ENCODE measurements at regions not wholly inside any gene's neighbourhood (a gene's known extent, or its start where the extent isn't known, plus 50 kb on each side); places are given as distances from the start of the nearest gene placed in this dataset.
"Not testable (repeated sequence)": the region's sequence is repeated elsewhere in the genome, so short reads cannot be mapped to it uniquely, and the experiment has no call there.

DNA sequence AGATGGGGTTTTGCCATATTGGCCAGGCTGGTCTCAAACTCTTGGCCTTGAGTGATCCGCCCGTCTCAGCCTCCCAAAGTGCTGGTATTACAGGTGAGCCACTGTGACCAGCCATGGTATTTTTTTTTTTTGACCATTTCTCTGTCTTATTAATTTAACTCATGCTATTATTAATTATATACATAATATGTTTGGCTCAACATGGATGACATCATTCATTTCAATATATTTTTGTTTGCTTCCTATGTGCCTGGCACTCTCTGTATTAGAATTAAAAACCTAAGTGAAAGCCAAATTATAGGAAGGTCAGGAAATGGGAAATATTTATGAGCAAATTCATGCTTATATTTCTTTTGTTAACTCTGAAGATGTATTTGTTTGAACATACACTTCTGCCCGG, 55.8 kb upstream of the AKIRIN2 start:
- no peaks in the 10 kb centered on the region for H3K27me3 ChIP-seq (replicated peaks; ENCODE audit: insufficient read depth)
- TF ChIP-seq, protein P1, sequence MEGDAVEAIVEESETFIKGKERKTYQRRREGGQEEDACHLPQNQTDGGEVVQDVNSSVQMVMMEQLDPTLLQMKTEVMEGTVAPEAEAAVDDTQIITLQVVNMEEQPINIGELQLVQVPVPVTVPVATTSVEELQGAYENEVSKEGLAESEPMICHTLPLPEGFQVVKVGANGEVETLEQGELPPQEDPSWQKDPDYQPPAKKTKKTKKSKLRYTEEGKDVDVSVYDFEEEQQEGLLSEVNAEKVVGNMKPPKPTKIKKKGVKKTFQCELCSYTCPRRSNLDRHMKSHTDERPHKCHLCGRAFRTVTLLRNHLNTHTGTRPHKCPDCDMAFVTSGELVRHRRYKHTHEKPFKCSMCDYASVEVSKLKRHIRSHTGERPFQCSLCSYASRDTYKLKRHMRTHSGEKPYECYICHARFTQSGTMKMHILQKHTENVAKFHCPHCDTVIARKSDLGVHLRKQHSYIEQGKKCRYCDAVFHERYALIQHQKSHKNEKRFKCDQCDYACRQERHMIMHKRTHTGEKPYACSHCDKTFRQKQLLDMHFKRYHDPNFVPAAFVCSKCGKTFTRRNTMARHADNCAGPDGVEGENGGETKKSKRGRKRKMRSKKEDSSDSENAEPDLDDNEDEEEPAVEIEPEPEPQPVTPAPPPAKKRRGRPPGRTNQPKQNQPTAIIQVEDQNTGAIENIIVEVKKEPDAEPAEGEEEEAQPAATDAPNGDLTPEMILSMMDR (IDR thresholded peaks at IDR 0.05), result no peak
- ATAC-seq (ENCODE audit: insufficient number of reproducible peaks, low FRiP score, low read depth), result no peak

DNA sequence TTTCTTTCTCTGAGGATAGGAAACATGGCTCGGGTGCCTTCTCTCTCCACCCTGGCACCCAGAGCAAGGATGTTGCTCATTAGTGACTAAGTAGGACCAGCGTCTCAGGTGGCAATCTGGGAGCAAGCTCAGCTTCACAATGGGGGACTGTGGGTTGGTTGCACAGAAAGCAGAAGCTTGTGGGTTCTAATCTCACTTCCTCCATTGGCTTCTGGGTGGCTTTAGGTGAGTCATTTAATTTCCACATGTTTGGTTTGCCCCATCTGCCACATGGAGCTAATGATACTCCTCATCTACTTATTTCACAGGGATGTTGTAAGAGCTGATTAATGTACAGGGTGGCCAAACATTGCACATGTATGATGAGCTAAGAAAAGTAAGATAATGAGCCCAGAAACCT, 54.8 kb upstream of the AKIRIN2 start:
- TF ChIP-seq, protein P1 (IDR thresholded peaks at IDR 0.05), result no peak
- no peak for DNase-seq (ENCODE audit: low spot score)
- ATAC-seq (ENCODE audit: insufficient number of reproducible peaks, low FRiP score, low read depth), result no peak
- Histone ChIP-seq H3K9me3 (no peaks in the 10 kb centered on the region), H3K4me1 (ENCODE audit: control insufficient read depth in 1 of 2, low read depth in 2 of 2) (peaks cover 9 to 12% of the 10 kb centered on the region in 2 donors), H3K27me3 (replicated peaks; ENCODE audit: insufficient read depth) (no peaks in the 10 kb centered on the region), H3K36me3 (no peaks in the 10 kb centered on the region), H3K4me3 (no peak overlapping the region), H3K27ac (no peak overlapping the region)

More for the DNA sequence above, 55.8 kb upstream of the AKIRIN2 start:
- Histone ChIP-seq H3K4me3 (no peak overlapping the region), H3K9me3 (no peaks in the 10 kb centered on the region), H3K4me1 (ENCODE audit: control insufficient read depth in 1 of 2, low read depth in 2 of 2) (peaks cover 9 to 12% of the 10 kb centered on the region in 2 donors), H3K27ac (no peak overlapping the region), H3K36me3 (no peaks in the 10 kb centered on the region)
- no peak for DNase-seq (ENCODE audit: low spot score)

DNA sequence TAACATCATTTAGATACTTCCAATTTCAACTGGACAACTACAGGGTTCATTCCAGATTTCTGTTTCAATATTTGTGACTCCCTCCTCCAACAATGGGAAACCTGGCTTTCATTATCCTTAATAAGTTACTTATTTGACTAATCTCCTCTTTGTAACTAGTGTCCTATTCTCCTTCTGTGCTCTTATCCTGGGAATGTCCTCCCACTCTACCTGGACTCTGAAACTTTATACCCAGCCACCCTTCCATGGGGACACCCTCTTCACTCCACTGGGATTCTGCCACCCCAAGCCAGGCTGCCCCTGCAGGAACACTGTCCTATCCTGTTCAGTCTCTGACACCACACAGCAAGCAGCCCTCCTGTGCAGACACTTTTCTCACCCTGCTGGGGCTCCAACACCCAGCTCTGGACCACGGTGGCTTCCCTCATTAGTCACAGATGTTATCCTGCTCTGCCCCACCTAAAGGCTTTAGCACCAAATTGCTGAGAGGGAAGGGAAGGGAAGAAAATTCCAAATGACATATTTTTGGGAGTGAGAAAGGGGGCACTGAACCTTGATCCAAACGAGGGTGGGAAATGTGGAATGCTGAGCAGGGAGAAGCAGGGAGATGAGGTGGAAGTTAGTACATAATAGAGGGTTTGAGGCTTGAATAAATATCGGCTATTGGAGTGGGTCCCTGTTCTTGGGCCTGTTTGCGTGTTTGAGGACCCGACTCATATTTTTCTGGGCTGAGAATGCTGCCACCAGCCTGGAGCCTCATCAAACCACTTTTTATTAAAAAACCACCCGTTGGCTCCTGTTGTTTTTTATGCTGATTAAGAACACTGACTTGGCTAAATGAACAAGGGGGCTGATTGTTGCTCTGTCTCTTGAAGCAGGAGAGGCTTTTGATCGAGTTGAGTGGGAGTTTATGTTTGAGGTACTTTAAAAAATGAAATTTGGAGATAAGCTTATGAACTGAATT, 54.0 kb upstream of the AKIRIN2 start:
- H3K4me1 ChIP-seq (ENCODE audit: control insufficient read depth in 1 of 2, low read depth in 2 of 2), result peaks cover 9 to 12% of the 10 kb centered on the region in 2 donors
- ATAC-seq (ENCODE audit: insufficient number of reproducible peaks, low FRiP score, low read depth), result no peak
- H3K4me3 ChIP-seq, result no peak overlapping the region
- TF ChIP-seq, protein P1 (IDR thresholded peaks at IDR 0.05), result no peak
- H3K27me3 ChIP-seq (replicated peaks; ENCODE audit: insufficient read depth), result no peaks in the 10 kb centered on the region
- DNase-seq (ENCODE audit: low spot score), result no peak
- H3K36me3 ChIP-seq, result no peaks in the 10 kb centered on the region
- H3K9me3 ChIP-seq, result no peaks in the 10 kb centered on the region
- H3K27ac ChIP-seq, result no peak overlapping the region

DNA sequence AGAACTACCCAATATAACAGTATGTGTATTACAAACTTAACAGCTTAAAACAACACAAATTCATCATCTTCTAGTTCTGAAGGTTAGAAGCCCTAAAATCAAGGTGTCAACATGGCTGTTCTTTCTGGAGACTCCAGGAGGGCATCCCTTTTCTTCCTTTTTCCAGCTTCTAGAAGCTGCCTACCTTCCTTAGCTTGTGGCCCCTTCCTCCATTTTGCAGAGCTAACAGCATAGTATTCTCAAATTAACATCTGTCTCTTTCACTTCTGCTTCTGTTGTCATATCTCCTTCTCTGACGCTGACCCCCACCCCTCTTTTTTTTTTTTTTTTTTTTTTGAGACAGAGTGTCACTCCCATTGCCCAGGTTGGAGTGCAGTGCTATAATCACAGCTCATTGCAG, 52.8 kb upstream of the AKIRIN2 start:
- Histone ChIP-seq H3K27ac (no peak overlapping the region), H3K4me1 (ENCODE audit: control insufficient read depth in 1 of 2, low read depth in 2 of 2) (peaks cover 5 to 8% of the 10 kb centered on the region in 2 donors), H3K4me3 (no peak overlapping the region), H3K36me3 (no peaks in the 10 kb centered on the region), H3K27me3 (replicated peaks; ENCODE audit: insufficient read depth) (no peaks in the 10 kb centered on the region), H3K9me3 (no peaks in the 10 kb centered on the region)
- TF ChIP-seq, protein P1 (IDR thresholded peaks at IDR 0.05), result no peak
- ATAC-seq (ENCODE audit: insufficient number of reproducible peaks, low FRiP score, low read depth) (no peak), DNase-seq (ENCODE audit: low spot score) (no peak)

DNA sequence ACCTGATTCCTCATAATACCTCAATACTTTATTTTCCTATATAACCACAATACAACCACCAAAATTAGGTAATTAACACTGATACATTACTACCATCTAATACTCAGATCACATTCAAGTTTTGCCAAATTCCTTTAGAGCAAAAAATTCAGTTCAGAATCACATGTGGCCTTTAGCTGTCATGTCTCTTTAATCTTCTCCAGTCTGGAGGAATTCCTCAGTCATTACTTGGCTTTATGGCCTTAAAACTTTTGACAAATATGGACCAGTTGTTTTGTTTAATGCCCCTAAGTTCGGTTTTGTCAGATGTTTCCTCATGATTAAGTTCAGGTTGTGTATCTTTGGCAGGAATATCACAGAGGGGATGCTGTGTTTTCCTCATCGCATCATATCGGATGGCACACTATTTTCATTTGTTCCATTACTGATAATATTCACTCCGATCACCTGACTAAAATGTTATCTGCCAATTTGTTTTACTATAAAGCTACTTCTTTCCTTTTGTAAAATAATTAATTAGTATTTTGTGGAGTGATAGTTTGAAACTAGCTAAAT, 51.2 kb upstream of the AKIRIN2 start:
- peaks cover 0 to 6% of the 10 kb centered on the region in 2 donors for H3K4me1 ChIP-seq (ENCODE audit: control insufficient read depth in 1 of 2, low read depth in 2 of 2)
- no peaks in the 10 kb centered on the region for H3K36me3 ChIP-seq
- TF ChIP-seq, protein P1 (IDR thresholded peaks at IDR 0.05), result no peak
- no peaks in the 10 kb centered on the region for H3K9me3 ChIP-seq
- DNase-seq (ENCODE audit: low spot score), result no peak
- no peak overlapping the region for H3K27ac ChIP-seq
- no peak overlapping the region for H3K4me3 ChIP-seq
- ATAC-seq (ENCODE audit: insufficient number of reproducible peaks, low FRiP score, low read depth), result no peak
- H3K27me3 ChIP-seq (replicated peaks; ENCODE audit: insufficient read depth), result no peaks in the 10 kb centered on the region

DNA sequence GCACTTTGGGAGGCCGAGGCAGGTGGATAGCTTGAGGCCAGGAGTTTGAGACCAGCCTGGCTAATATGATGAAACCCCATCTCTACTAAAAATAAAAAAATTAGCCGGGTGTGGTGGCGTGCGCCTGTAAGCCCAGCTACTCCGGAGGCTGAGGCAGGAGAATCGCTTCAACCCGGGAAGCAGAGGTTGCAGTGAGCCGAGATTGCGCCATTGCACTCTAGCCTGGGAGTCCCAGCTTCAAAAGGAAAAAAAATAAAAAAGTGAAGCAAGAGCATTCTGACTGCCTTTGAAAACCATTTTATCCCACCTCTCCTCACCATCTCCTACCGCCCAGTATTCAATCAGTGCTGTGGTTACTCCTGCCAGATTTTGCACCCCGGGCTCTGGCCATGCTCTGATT, 50.5 kb upstream of the AKIRIN2 start:
- DNase-seq (ENCODE audit: low spot score); H3K9me3 ChIP-seq; H3K4me3 ChIP-seq; H3K27ac ChIP-seq; H3K4me1 ChIP-seq (ENCODE audit: control insufficient read depth in 1 of 2, low read depth in 2 of 2); H3K36me3 ChIP-seq; ATAC-seq (ENCODE audit: insufficient number of reproducible peaks, low FRiP score, low read depth); H3K27me3 ChIP-seq (replicated peaks; ENCODE audit: insufficient read depth): not testable (repeated sequence)
